CD4-positive, CD25-positive, alpha-beta regulatory T cell (primary cell): ENCODE measurements at regions not wholly inside any gene's neighbourhood (a gene's known extent, or its start where the extent isn't known, plus 50 kb on each side); places are given as distances from the start of the nearest gene placed in this dataset.
A peak's percentile ranks its signal among the peaks of the same experiment; 100 is the strongest.

Experiments
- ATAC-seq, 2 donors: fragments of 150-1000 bp; cut with Tn5 transposase; one replicate each; pipeline ENCODE4 v1.10.0; 2021; ENCODE audit warnings: low read depth in 2 of 2, moderate number of reproducible peaks in 2 of 2, moderate library complexity in 1 of 2
- DNase-seq, 3 donors: peaks; one replicate each; pipeline versions ENCODE4 v3.0.0 to v3.0.0-alpha.2; 2012 to 2022; ENCODE audit warnings: mixed read lengths in 1 of 3
- H3K27ac ChIP-seq: one replicate; pipeline ENCODE4 v1.7.0; 2013; ENCODE audit warnings: mild to moderate bottlenecking, low read length; ENCODE audit not compliant: insufficient read depth, poor library complexity, severe bottlenecking
- H3K27me3 ChIP-seq: one replicate; pipeline ENCODE4 v1.7.0; 2013; ENCODE audit warnings: low read length; ENCODE audit not compliant: control insufficient read depth, insufficient read depth
- H3K36me3 ChIP-seq: one replicate; pipeline ENCODE4 v1.7.0; 2013; ENCODE audit warnings: mild to moderate bottlenecking, low read length, moderate library complexity; ENCODE audit not compliant: control insufficient read depth, insufficient read depth
- H3K4me1 ChIP-seq: 2 replicates; pipeline ENCODE4 v1.7.0; 2013; ENCODE audit warnings: mild to moderate bottlenecking, low read length; ENCODE audit not compliant: insufficient read depth, control insufficient read depth, poor library complexity, severe bottlenecking
- H3K4me3 ChIP-seq: one replicate; pipeline ENCODE4 v1.7.0; 2013; ENCODE audit warnings: low read depth, mild to moderate bottlenecking, low read length, moderate library complexity
- H3K9me3 ChIP-seq, 2 experiments: 1 replicate in 1 of 2; 2 replicates in 1 of 2; pipeline ENCODE4 v1.7.0; 2013; ENCODE audit warnings: low read length in 2 of 2, mild to moderate bottlenecking in 1 of 2, moderate library complexity in 1 of 2; ENCODE audit not compliant: control insufficient read depth in 2 of 2
- H3K27ac Mint-ChIP-seq, 3 donors: one replicate each; pipeline ENCODE4 v1.8.0; 2020 to 2022; ENCODE audit warnings: mild to moderate bottlenecking in 3 of 3, mixed read lengths in 3 of 3, moderate library complexity in 2 of 3
- H3K27me3 Mint-ChIP-seq: one replicate; pipeline ENCODE4 v1.8.0; 2022; ENCODE audit warnings: mild to moderate bottlenecking, mixed read lengths
- H3K36me3 Mint-ChIP-seq: one replicate; pipeline ENCODE4 v1.8.0; 2020; ENCODE audit warnings: mixed read lengths
- H3K4me1 Mint-ChIP-seq, 4 donors: one replicate each; pipeline ENCODE4 v1.8.0; 2020 to 2022; ENCODE audit warnings: mixed read lengths in 4 of 4, mild to moderate bottlenecking in 1 of 4
- H3K4me3 Mint-ChIP-seq, 4 donors: one replicate each; pipeline ENCODE4 v1.8.0; 2020 to 2022; ENCODE audit warnings: mild to moderate bottlenecking in 4 of 4, mixed read lengths in 4 of 4, moderate library complexity in 3 of 4
- H3K9me3 Mint-ChIP-seq, 7 donors: one replicate each; pipeline ENCODE4 v1.8.0; 2020 to 2022; ENCODE audit warnings: mixed read lengths in 7 of 7, mild to moderate bottlenecking in 3 of 7, moderate library complexity in 2 of 7

DNA sequence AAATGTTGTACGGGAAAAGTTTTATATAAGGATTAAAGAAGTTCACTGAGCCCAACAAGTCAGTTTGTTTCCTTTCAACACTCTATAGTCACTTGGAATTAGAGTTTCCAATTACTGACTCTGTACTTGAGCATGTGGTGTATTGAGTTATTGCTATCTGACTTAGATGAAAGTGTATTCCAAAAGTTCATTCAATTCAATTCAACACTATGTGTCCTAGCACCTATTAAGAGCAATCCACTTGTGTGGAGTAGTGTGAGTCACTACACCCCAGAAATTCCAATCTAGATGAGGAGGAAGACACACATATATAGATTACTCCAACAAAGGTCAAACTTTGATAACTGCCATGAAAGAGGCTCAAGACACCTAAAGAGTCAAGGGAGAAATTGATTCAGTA is 98.2 kb upstream of the SLCO6A1 start:
- Histone ChIP-seq H3K27ac (no peak overlapping the region), H3K36me3 (no peaks in the 10 kb centered on the region), H3K27me3 (no peaks in the 10 kb centered on the region), H3K4me3 (no peak overlapping the region), H3K9me3 (no peaks in the 10 kb centered on the region), H3K4me1 (no peaks in the 10 kb centered on the region)
- Mint-ChIP-seq H3K27me3 (no peaks in the 10 kb centered on the region), H3K36me3 (no peaks in the 10 kb centered on the region), H3K27ac (no peak overlapping the region), H3K4me3 (no peak overlapping the region), H3K4me1 (peaks cover 0 to 6% (median 4%) of the 10 kb centered on the region in 4 donors), H3K9me3 (peaks cover 0 to 3% (median 0%) of the 10 kb centered on the region in 7 donors)
- no peak for DNase-seq
- no peak for ATAC-seq

- Mint-ChIP-seq H3K27me3 (peaks cover 8% of the 10 kb centered on the region), H3K4me3 (peak overlapping the region in 1 of 4 donors; percentile 43), H3K9me3 (peaks cover 0 to 4% (median 0%) of the 10 kb centered on the region in 7 donors), H3K36me3 (no peaks in the 10 kb centered on the region), H3K4me1 (peaks cover 0 to 6% (median 4%) of the 10 kb centered on the region in 4 donors), H3K27ac (no peak overlapping the region)
- Histone ChIP-seq H3K27ac (no peak overlapping the region), H3K9me3 (no peaks in the 10 kb centered on the region), H3K27me3 (no peaks in the 10 kb centered on the region), H3K36me3 (no peaks in the 10 kb centered on the region), H3K4me1 (no peaks in the 10 kb centered on the region), H3K4me3 (no peak overlapping the region)
- no peak for DNase-seq
- ATAC-seq = no peak
Observed at GRCh38 chr5:102599289-102599688, 100.5 kb upstream of the SLCO6A1 start.

GRCh38 chr5:102600964-102601363 is 102.2 kb upstream of the SLCO6A1 start:
- H3K4me3 Mint-ChIP-seq = no peak overlapping the region
- ATAC-seq = no peak

DNA sequence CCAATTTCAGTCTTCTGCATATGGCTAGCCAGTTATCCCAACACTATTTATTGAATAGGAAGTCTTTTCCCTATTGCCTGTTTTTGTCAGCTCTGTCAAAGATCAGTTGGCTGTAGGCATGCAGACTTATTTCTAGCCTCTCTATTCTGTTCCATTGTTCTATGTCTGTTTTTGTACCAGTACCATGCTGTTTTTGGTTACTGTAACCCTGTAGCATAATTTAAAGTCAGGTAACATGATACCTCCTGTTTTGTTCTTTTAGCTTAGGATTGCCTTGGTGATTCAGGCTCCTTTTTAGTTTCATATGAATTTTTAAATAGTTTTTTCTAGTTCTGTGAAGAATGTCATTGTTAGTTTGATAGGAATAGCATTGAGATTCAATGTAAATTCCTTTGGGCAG is 104.9 kb upstream of the SLCO6A1 start:
- Mint-ChIP-seq H3K36me3 (no peaks in the 10 kb centered on the region), H3K9me3 (peaks cover 0 to 7% (median 0%) of the 10 kb centered on the region in 7 donors), H3K27ac (no peak overlapping the region), H3K27me3 (peaks cover 15% of the 10 kb centered on the region), H3K4me3 (no peak overlapping the region), H3K4me1 (no peaks in the 10 kb centered on the region)
- DNase-seq = no peak
- H3K27ac ChIP-seq = no peak overlapping the region
- no peak for ATAC-seq
- no peaks in the 10 kb centered on the region for H3K4me1 ChIP-seq
- no peak overlapping the region for H3K4me3 ChIP-seq
- no peaks in the 10 kb centered on the region for H3K9me3 ChIP-seq
- no peaks in the 10 kb centered on the region for H3K36me3 ChIP-seq
- no peaks in the 10 kb centered on the region for H3K27me3 ChIP-seq

More at GRCh38 chr5:102600964-102601363, 102.2 kb upstream of the SLCO6A1 start:
- Mint-ChIP-seq H3K9me3 (peaks cover 0 to 4% (median 0%) of the 10 kb centered on the region in 7 donors), H3K36me3 (no peaks in the 10 kb centered on the region), H3K27me3 (peaks cover 8% of the 10 kb centered on the region), H3K4me1 (peaks cover 0 to 4% (median 1%) of the 10 kb centered on the region in 4 donors), H3K27ac (no peak overlapping the region)
- no peak for DNase-seq
- no peak overlapping the region for H3K27ac ChIP-seq
- no peaks in the 10 kb centered on the region for H3K27me3 ChIP-seq
- H3K36me3 ChIP-seq = no peaks in the 10 kb centered on the region
- no peak overlapping the region for H3K4me3 ChIP-seq
- H3K9me3 ChIP-seq = no peaks in the 10 kb centered on the region
- no peaks in the 10 kb centered on the region for H3K4me1 ChIP-seq

DNA sequence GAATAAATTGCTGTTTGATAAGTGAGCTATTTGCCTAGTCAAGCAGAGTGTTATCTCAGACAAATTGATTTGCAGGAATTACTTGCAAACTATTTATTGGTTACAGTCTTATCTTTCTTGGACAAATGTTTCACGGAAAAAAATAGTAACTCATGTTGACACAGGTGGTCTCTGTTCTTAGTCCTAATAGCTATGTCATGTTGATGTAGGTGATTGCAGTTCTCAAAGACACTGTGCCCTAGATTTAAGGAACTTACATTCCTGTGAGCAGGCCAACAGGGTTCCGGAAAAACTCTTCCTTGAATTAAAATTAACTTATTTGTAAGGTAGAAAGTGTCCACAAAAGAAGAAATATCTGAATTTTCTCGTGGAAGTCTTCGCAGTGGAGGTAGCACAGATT is 109.6 kb upstream of the SLCO6A1 start:
- ATAC-seq (no peak), DNase-seq (no peak)
- Histone ChIP-seq H3K27me3 (no peaks in the 10 kb centered on the region), H3K4me3 (no peak overlapping the region), H3K36me3 (no peaks in the 10 kb centered on the region), H3K27ac (no peak overlapping the region), H3K4me1 (no peaks in the 10 kb centered on the region), H3K9me3 (no peaks in the 10 kb centered on the region)
- H3K9me3 Mint-ChIP-seq = peaks cover 0 to 6% (median 0%) of the 10 kb centered on the region in 7 donors
- no peaks in the 10 kb centered on the region for H3K36me3 Mint-ChIP-seq
- no peak overlapping the region for H3K4me3 Mint-ChIP-seq
- no peak overlapping the region for H3K27ac Mint-ChIP-seq
- no peaks in the 10 kb centered on the region for H3K4me1 Mint-ChIP-seq
- H3K27me3 Mint-ChIP-seq = peaks cover 14% of the 10 kb centered on the region

- no peaks in the 10 kb centered on the region for H3K36me3 Mint-ChIP-seq
- H3K9me3 ChIP-seq = no peaks in the 10 kb centered on the region
- peaks cover 15% of the 10 kb centered on the region for H3K27me3 Mint-ChIP-seq
- H3K9me3 Mint-ChIP-seq = peaks cover 0 to 13% (median 0%) of the 10 kb centered on the region in 7 donors
- no peak for ATAC-seq
- H3K4me1 Mint-ChIP-seq = no peaks in the 10 kb centered on the region
- H3K27ac Mint-ChIP-seq = no peak overlapping the region
- no peaks in the 10 kb centered on the region for H3K36me3 ChIP-seq
- no peak overlapping the region for H3K27ac ChIP-seq
- H3K4me3 Mint-ChIP-seq = no peak overlapping the region
- peaks cover 3% of the 10 kb centered on the region for H3K27me3 ChIP-seq
- DNase-seq = no peak
- H3K4me1 ChIP-seq = no peaks in the 10 kb centered on the region
- no peak overlapping the region for H3K4me3 ChIP-seq
Observed at GRCh38 chr5:102611312-102611711, 112.5 kb upstream of the SLCO6A1 start.

GRCh38 chr5:102613661-102614060 is 114.9 kb upstream of the SLCO6A1 start:
- Mint-ChIP-seq H3K4me3 (no peak overlapping the region), H3K36me3 (no peaks in the 10 kb centered on the region), H3K27me3 (peaks cover 23% of the 10 kb centered on the region), H3K9me3 (peaks cover 0 to 13% (median 0%) of the 10 kb centered on the region in 7 donors), H3K4me1 (no peaks in the 10 kb centered on the region), H3K27ac (no peak overlapping the region)
- ATAC-seq (no peak), DNase-seq (no peak)
- H3K36me3 ChIP-seq = no peaks in the 10 kb centered on the region
- no peak overlapping the region for H3K4me3 ChIP-seq
- no peaks in the 10 kb centered on the region for H3K9me3 ChIP-seq
- no peak overlapping the region for H3K27ac ChIP-seq
- H3K4me1 ChIP-seq = no peaks in the 10 kb centered on the region
- H3K27me3 ChIP-seq = peaks cover 5% of the 10 kb centered on the region
